Effector CD8-positive, alpha-beta T cell (primary cell): ENCODE measurements at regions not wholly inside any gene's neighbourhood (a gene's known extent, or its start where the extent isn't known, plus 50 kb on each side); places are given as distances from the start of the nearest gene placed in this dataset.

Experiments used
- DNase-seq: peaks from one replicate; lab custom pipeline; 2025; lab: John Stamatoyannopoulos, UW

DNA sequence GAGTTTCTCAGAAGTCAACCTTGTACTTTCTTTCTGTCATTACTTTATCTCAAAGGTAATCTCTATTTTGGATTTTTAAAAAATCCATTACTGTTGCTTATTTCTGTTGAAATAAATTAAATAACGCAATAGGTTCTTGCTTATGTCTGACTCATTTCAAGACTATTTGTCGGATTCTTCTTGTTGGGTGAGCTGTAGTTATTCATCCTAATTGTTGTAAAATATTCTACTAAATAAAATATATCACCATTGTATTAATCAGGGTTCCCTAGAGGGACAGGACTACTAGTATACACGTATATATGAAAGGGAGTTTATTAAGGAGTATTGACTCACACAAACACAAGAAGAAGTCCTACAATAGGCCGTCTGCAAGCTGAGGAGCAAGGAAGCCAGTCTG, 403.9 kb upstream of the CYRIA start:
- no peak for DNase-seq

- no peak for DNase-seq
Measured at GRCh38 chr2:17068021-17068420, 402.4 kb upstream of the CYRIA start.

- DNase-seq = no peak
Measured at GRCh38 chr2:17065536-17065935, 399.9 kb upstream of the CYRIA start.

- no peak for DNase-seq
Measured at GRCh38 chr2:17061028-17061427, 395.4 kb upstream of the CYRIA start.

- DNase-seq = no peak
Measured at GRCh38 chr2:17059458-17059857, 393.8 kb upstream of the CYRIA start.

GRCh38 chr2:17058772-17059402, 393.3 kb upstream of the CYRIA start:
- DNase-seq = no peak

DNA sequence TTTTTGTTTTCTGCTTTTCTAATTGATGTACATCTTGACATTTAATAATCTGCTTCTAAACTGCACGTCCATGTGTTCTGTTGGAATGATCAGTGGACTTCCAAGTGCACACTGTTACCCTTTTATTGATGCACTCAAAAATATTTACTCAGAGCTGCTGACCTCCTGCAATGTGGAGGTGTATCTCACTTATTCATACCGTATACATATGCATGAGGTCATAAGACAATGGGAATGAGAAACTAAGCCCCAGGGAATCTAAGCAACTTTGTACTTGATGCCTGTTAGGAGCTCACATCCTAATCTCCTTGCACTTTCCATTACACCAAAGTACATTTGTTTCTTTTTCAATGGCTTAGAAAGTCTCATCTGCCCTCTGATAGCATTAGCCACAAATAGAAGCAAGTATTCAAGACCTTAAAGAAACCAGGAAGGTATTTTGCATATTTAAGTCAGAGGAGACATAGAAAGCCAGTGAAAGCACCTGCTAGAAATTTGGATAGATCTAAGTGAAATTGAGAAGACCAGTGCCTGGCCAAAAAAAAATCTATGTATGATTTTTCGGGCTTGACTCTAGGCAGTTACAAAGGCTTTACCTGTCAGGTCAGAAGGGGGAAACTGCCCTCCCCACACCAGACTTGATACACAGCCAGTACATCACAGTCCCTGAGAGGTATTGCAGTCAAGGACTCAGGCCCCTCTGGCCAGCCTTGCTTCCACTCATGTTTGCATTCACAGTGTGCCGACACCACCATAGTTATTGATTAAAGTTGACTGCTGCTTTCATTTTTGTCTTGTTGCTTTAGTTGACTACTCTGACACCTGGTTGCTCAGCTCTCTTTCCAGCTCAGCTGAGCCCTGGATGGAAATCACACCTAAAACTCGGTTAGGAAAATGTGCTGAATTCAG, 391.7 kb upstream of the CYRIA start:
- no peak for DNase-seq

- DNase-seq = no peak
Measured at GRCh38 chr2:17056236-17056635, 390.6 kb upstream of the CYRIA start.

- no peak for DNase-seq
Measured at GRCh38 chr2:17052001-17052400, 386.4 kb upstream of the CYRIA start.

DNA sequence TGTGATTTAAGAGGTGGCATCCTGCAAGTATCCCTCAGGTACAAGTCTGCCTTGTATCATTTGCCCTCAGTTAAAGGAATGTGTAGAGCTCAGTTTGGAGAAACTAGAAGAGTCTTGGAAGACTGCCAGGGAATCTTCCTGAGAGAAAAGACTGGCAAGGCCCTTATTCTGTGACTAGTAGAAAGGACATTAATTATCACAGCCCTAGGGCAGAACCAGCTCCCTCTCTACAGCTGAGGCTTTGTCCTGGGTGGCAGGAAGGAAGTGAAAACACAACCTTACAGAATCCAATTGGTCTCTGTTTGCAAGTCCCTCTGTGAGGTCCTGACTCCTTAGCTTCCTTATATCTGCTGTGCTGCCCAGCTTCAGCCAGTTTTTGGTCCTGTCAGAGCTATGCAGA, 385.9 kb upstream of the CYRIA start:
- DNase-seq = no peak

DNA sequence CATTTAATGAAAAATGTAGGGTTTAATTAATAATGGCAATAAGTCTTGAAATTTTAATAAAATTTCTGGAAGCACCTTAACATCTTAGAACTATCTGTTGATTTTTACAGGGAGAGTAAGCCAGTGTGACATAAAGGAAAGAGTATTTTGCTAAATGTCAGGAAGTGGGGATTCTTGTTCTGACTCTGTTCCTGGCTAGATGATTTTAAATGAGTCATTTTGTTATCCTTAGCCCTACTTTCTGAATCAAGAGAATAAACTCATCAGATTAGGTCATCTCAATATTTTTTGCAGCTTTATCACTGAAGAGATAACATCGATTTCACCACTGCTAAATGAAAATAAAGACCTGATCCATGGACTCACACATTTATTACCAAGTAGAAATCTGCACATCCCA, 377.5 kb upstream of the CYRIA start:
- DNase-seq = no peak

GRCh38 chr2:17036361-17036760, 370.7 kb upstream of the CYRIA start:
- DNase-seq = no peak

DNA sequence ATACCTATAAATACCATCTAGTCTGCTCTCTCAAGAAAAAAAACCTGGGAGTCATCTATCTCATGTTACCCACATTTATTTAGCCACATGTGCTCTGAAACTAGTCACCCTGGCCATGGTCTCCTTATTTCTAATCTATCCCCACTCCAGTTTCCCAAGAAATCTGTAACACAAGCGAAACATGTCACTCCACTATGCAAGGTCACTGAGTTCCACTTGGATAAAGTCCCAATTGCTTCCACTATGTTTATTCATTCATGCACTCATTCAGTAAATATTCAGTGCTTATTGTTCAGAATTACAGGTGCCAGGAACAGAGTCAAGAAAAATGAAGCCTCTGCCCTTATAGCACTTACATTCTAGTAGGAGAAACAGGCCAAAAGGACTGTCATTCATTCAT, 369.4 kb upstream of the CYRIA start:
- DNase-seq = no peak

- DNase-seq = no peak
Measured at GRCh38 chr2:17030047-17030446, 364.4 kb upstream of the CYRIA start.

DNA sequence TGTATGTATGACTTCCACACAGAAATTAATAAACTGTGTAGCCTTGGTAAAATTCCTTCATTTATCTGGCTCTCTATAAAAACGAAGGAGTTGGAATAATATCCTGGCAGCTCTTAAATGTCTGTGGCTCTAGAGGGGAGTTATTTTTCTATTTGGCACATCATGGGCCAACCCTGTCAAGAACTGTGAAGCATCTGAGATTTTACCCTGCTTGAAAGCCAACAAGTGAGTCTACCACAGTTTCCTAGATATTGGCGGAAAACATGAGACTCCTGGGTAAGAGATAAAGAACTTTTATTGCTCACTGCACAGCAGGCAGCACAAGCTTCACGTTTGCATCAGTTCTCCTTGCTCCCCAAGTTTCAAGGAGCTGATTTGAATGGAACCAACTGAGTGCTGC, 346.7 kb upstream of the CYRIA start:
- no peak for DNase-seq

DNA sequence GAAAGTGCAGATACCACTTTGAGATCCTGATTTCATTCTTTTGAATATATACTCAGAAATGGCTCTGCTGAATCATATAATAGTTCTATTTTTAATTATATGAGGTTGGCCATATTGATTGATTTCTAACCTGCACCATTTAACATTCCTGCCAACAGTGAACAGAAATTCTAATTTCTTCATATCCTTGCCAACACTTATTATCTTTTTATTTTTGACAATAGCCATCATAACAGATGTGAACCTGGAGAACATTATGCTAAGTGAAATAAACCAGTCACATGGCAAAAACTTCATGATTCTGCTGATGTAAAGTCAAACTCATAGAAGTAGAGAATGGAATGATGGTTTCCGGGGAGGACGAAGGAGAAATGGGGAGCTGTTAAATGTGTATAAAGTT, 344.5 kb upstream of the CYRIA start:
- DNase-seq = no peak

- no peak for DNase-seq
Measured at GRCh38 chr2:17000184-17000482, 334.5 kb upstream of the CYRIA start.

GRCh38 chr2:16999347-17000183, 333.9 kb upstream of the CYRIA start:
- no peak for DNase-seq

DNA sequence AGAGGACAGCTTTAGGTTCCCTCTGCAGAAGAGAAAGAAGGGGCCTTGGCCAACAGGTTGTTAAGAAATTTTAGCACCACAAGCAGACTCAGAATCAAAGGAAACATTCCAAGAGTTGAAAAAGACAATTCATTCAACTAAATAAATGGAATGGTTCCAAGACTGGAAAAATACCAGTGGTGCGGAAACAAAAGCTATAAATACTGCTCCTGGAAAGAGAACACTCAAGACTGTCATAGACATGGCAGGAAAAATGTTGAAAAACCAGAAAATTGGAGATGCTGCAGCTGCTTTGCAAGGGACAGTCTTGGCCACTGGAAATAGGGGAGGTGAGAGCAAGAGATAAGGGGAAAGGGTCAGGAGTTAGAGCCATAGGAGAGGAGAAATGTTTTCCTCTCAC, 312.7 kb upstream of the CYRIA start:
- DNase-seq = no peak

DNA sequence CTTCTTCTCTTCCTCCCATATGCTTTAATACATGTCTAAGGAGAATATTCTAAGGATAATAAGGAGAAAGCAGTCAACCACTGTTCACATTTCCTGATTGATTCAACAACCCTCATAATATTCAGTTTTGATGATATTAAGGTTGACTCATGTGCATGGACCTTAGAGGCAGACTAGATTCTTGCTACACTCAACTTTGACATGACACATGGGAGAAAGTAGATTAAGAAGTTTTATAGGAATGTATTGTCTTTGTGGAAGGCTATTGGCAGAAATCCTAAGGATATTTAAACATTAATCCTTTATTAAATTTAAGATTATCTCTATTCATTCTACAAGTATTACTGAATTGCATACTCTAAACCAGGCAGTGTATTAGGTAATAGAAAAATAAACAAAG, 309.1 kb upstream of the CYRIA start:
- DNase-seq = no peak

GRCh38 chr2:16973586-16974286, 308.1 kb upstream of the CYRIA start:
- no peak for DNase-seq

- DNase-seq = no peak
Measured at GRCh38 chr2:16972276-16972675, 306.6 kb upstream of the CYRIA start.
